NT2/D1 (cell line): ENCODE measurements at regions not wholly inside any gene's neighbourhood (a gene's known extent, or its start where the extent isn't known, plus 50 kb on each side); places are given as distances from the start of the nearest gene placed in this dataset.
"Not testable (repeated sequence)": the region's sequence is repeated elsewhere in the genome, so short reads cannot be mapped to it uniquely, and the experiment has no call there.

Experiments used
- SUZ12 ChIP-seq: IDR thresholded peaks from 2 replicates; pipeline ENCODE4 v1.6.1; 2011; ENCODE audit not compliant: insufficient read length, insufficient read depth; ENCODE audit errors: extremely low read depth
- ZNF274 ChIP-seq: IDR thresholded peaks from 2 replicates; pipeline ENCODE4 v1.6.1; 2011; ENCODE audit warnings: mild to moderate bottlenecking, low read depth, low read length

GRCh38 chr12:28761897-28762296 lies 387.2 kb upstream of the FAR2 start:
- TF ChIP-seq SUZ12, ZNF274: not testable (repeated sequence)
